ENCODE measurements at regions not wholly inside any gene's neighbourhood (a gene's known extent, or its start where the extent isn't known, plus 50 kb on each side); places are given as distances from the start of the nearest gene placed in this dataset.

DNA sequence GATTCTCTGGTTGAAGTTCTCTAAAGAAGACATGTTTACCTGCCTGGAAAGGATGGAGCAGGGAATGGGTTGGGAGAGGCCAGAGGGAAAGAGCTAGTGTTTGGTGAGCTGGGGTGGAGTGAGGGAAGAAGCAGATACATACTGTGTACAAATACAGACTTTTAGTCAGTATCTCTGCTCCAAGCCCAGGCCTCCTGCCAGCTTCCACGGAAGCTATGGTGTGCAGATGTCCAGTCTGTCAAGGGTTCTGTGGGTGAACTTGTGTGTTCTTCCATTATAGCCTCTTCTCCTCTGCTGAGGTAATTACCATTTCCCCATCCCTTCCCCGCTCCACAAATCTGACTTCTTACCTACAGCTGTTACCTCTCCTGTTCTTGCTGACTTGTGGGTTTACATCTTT, 208.6 kb downstream of the HRH4 start:
- no peak for TF ChIP-seq FOXP2 (optimal IDR thresholded peaks at IDR 0.05; ENCODE audit: borderline replicate concordance, extremely low read depth, extremely low read length, insufficient read depth)
- TF ChIP-seq POLR2AphosphoS5 (IDR thresholded peaks at IDR 0.05; ENCODE audit: low read depth, low read length): no peak
- TF ChIP-seq SIN3A (IDR thresholded peaks at IDR 0.05; ENCODE audit: borderline replicate concordance, insufficient read depth, low read length): no peak
- TF ChIP-seq, protein P1, sequence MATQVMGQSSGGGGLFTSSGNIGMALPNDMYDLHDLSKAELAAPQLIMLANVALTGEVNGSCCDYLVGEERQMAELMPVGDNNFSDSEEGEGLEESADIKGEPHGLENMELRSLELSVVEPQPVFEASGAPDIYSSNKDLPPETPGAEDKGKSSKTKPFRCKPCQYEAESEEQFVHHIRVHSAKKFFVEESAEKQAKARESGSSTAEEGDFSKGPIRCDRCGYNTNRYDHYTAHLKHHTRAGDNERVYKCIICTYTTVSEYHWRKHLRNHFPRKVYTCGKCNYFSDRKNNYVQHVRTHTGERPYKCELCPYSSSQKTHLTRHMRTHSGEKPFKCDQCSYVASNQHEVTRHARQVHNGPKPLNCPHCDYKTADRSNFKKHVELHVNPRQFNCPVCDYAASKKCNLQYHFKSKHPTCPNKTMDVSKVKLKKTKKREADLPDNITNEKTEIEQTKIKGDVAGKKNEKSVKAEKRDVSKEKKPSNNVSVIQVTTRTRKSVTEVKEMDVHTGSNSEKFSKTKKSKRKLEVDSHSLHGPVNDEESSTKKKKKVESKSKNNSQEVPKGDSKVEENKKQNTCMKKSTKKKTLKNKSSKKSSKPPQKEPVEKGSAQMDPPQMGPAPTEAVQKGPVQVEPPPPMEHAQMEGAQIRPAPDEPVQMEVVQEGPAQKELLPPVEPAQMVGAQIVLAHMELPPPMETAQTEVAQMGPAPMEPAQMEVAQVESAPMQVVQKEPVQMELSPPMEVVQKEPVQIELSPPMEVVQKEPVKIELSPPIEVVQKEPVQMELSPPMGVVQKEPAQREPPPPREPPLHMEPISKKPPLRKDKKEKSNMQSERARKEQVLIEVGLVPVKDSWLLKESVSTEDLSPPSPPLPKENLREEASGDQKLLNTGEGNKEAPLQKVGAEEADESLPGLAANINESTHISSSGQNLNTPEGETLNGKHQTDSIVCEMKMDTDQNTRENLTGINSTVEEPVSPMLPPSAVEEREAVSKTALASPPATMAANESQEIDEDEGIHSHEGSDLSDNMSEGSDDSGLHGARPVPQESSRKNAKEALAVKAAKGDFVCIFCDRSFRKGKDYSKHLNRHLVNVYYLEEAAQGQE (IDR thresholded peaks at IDR 0.05; ENCODE audit: insufficient read depth in 1 of 2, low read depth in 2 of 2, low read length in 2 of 2): no peak
- TF ChIP-seq TAF1 (IDR thresholded peaks at IDR 0.05; ENCODE audit: borderline replicate concordance, insufficient read depth, low read length): no peak

DNA sequence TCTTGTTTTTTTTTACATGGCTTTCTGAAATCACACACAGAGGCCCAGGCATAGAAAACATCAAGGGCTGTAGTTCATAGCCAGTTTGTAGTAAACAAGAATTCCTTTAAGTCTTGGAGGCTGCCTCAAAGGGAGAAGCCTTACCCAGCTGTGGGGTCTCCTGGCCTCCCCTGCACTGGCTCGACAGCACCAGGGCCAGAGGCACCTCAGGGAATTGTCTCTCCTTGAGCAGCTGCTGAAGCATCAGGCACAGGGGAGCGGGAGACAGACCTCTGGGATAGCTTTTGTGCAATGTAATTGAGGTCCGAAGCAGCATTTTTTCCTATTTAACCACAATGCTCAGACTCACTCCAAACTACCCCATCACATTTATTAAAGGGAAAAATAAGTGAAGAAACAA, 209.1 kb downstream of the HRH4 start:
- TF ChIP-seq TAF1 (IDR thresholded peaks at IDR 0.05; ENCODE audit: borderline replicate concordance, insufficient read depth, low read length) (no peak), POLR2AphosphoS5 (IDR thresholded peaks at IDR 0.05; ENCODE audit: low read depth, low read length) (no peak), SIN3A (IDR thresholded peaks at IDR 0.05; ENCODE audit: borderline replicate concordance, insufficient read depth, low read length) (no peak), FOXP2 (optimal IDR thresholded peaks at IDR 0.05; ENCODE audit: borderline replicate concordance, extremely low read depth, extremely low read length, insufficient read depth) (no peak)
- TF ChIP-seq, protein P1 (IDR thresholded peaks at IDR 0.05; ENCODE audit: insufficient read depth in 1 of 2, low read depth in 2 of 2, low read length in 2 of 2): no peak

- TF ChIP-seq POLR2AphosphoS5 (IDR thresholded peaks at IDR 0.05; ENCODE audit: low read depth, low read length): no peak
- TF ChIP-seq FOXP2 (optimal IDR thresholded peaks at IDR 0.05; ENCODE audit: borderline replicate concordance, extremely low read depth, extremely low read length, insufficient read depth): no peak
- no peak for TF ChIP-seq TAF1 (IDR thresholded peaks at IDR 0.05; ENCODE audit: borderline replicate concordance, insufficient read depth, low read length)
- no peak for TF ChIP-seq SIN3A (IDR thresholded peaks at IDR 0.05; ENCODE audit: borderline replicate concordance, insufficient read depth, low read length)
- TF ChIP-seq, protein P1 (IDR thresholded peaks at IDR 0.05; ENCODE audit: insufficient read depth in 1 of 2, low read depth in 2 of 2, low read length in 2 of 2): no peak
Measured at GRCh38 chr18:24672165-24672941, 211.9 kb downstream of the HRH4 start.

DNA sequence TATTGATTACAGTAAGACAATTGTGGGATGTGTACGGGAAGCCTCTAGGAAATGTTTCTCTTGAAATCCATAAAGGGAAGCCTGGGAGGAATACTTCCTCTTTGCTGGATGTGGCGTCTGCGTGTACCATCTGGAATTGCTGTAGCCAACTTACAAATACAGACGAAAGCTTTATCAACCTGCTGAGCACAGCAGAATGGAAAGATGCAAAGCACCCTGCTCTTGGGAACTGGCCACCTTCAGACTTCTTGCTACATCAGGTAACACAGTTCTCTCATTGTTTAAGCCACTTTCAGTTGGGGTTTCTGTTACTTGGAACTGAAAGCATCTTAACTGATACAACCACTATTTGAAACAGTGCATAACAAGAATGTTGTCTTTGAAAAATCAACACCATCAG, 213.8 kb downstream of the HRH4 start:
- TF ChIP-seq POLR2AphosphoS5 (IDR thresholded peaks at IDR 0.05; ENCODE audit: low read depth, low read length): no peak
- TF ChIP-seq TAF1 (IDR thresholded peaks at IDR 0.05; ENCODE audit: borderline replicate concordance, insufficient read depth, low read length): no peak
- TF ChIP-seq SIN3A (IDR thresholded peaks at IDR 0.05; ENCODE audit: borderline replicate concordance, insufficient read depth, low read length): no peak
- TF ChIP-seq FOXP2 (optimal IDR thresholded peaks at IDR 0.05; ENCODE audit: borderline replicate concordance, extremely low read depth, extremely low read length, insufficient read depth): no peak
- TF ChIP-seq, protein P1 (IDR thresholded peaks at IDR 0.05; ENCODE audit: insufficient read depth in 1 of 2, low read depth in 2 of 2, low read length in 2 of 2): no peak
